ENCODE measurements at regions not wholly inside any gene's neighbourhood (a gene's known extent, or its start where the extent isn't known, plus 50 kb on each side); places are given as distances from the start of the nearest gene placed in this dataset.

DNA sequence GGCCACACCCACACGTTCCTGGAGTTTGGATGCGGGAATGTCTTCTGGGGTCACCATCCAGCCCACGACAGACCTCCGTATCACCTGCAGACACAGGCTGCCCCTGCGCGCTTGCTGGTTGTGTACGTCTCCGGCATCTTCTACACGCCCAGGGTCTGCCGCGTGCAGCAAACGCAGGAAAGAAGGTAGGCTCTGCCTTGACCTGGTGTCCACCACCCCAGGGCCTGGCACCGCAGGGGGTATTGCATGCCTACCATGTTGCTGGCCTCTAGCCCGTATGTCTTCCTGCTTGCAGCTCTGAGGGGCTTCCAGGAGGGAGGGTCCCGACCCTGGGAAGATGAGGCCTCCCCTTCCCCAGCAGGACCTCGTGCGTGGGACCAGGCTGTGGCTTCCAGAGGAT, 298.8 kb upstream of the IRX4 start:
- no peak overlapping the region for H3K27ac ChIP-seq (ENCODE audit: low read length)
- DNase-seq (no peak), ATAC-seq (no peak)
- intact Hi-C loops (cut with DNase I), result no loop called here
- H3K4me1 ChIP-seq (ENCODE audit: control insufficient read depth, insufficient read depth, low read length), result no peaks in the 10 kb centered on the region
- no peaks in the 10 kb centered on the region for H3K27me3 ChIP-seq (ENCODE audit: control insufficient read depth, insufficient read depth)
- WGBS, result 87% methylated on average over 17 of the region's 17 CpGs
- H3K4me3 ChIP-seq (ENCODE audit: low read length), result no peak overlapping the region
- no peaks in the 10 kb centered on the region for H3K9me3 ChIP-seq (ENCODE audit: control insufficient read depth, low read length)

DNA sequence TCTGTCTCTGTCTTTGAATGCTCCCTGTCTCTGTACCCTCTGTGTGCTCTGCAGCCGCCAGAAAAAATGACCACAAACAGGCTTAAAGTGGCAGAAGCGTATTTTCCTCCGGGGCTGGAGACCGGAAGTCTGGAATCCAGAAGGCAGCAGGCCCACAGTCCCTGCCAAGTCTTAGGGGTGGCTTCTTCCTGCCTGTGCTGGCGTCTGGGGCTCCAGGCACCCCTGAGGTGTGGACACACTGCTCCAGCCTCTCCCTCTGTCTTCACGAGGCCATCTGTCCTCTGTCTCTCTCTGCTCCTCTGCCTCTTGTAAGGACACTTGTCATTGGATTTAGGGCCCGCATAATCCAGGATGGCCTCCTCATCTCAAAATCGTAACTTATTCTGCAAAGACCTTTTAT, 298.4 kb upstream of the IRX4 start:
- no peak overlapping the region for H3K4me3 ChIP-seq (ENCODE audit: low read length)
- no peaks in the 10 kb centered on the region for H3K27me3 ChIP-seq (ENCODE audit: control insufficient read depth, insufficient read depth)
- H3K9me3 ChIP-seq (ENCODE audit: control insufficient read depth, low read length), result no peaks in the 10 kb centered on the region
- DNase-seq (no peak), ATAC-seq (peak in 1 of 2 donors; percentile 20)
- WGBS, result 41% methylated on average over 8 of the region's 8 CpGs
- H3K27ac ChIP-seq (ENCODE audit: low read length), result no peak overlapping the region
- intact Hi-C loops (cut with DNase I), result no loop called here
- no peaks in the 10 kb centered on the region for H3K4me1 ChIP-seq (ENCODE audit: control insufficient read depth, insufficient read depth, low read length)

- no peak for ATAC-seq
- DNase-seq, result no peak
- Histone ChIP-seq H3K27ac (ENCODE audit: low read length) (no peak overlapping the region), H3K27me3 (ENCODE audit: control insufficient read depth, insufficient read depth) (no peaks in the 10 kb centered on the region), H3K4me1 (ENCODE audit: control insufficient read depth, insufficient read depth, low read length) (no peaks in the 10 kb centered on the region), H3K9me3 (ENCODE audit: control insufficient read depth, low read length) (no peaks in the 10 kb centered on the region), H3K4me3 (ENCODE audit: low read length) (no peak overlapping the region)
- intact Hi-C loops (cut with DNase I), result no loop called here
- WGBS, result 86% methylated on average over 17 of the region's 17 CpGs
These were observed 297.7 kb upstream of the IRX4 start for GRCh38 chr5:2180456-2180855.

DNA sequence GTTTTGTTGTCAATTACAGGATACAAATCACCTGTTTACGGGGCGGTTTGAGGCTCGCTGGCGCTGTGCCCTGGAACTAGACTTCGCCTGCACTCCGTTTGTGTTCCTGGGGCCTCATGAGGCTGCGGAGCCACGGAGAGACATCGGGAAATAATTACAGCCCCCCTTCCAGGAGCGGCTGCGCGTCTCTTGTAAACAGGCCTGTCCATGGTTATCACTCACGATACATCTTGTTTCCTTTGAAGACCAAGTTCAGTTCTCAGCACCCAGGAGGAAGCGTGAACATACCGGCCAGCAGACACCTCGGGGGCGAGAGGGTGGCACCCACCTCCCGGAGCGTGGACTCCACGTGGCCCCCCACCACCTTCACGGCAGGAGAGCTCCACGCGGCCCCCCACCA, 297.1 kb upstream of the IRX4 start:
- Histone ChIP-seq H3K4me1 (ENCODE audit: control insufficient read depth, insufficient read depth, low read length) (no peaks in the 10 kb centered on the region), H3K27ac (ENCODE audit: low read length) (no peak overlapping the region), H3K9me3 (ENCODE audit: control insufficient read depth, low read length) (no peaks in the 10 kb centered on the region), H3K27me3 (ENCODE audit: control insufficient read depth, insufficient read depth) (no peaks in the 10 kb centered on the region), H3K4me3 (ENCODE audit: low read length) (no peak overlapping the region)
- DNase-seq (no peak), ATAC-seq (no peak)
- WGBS, result 85% methylated on average over 23 of the region's 23 CpGs
- intact Hi-C loops (cut with DNase I), result no loop called here

DNA sequence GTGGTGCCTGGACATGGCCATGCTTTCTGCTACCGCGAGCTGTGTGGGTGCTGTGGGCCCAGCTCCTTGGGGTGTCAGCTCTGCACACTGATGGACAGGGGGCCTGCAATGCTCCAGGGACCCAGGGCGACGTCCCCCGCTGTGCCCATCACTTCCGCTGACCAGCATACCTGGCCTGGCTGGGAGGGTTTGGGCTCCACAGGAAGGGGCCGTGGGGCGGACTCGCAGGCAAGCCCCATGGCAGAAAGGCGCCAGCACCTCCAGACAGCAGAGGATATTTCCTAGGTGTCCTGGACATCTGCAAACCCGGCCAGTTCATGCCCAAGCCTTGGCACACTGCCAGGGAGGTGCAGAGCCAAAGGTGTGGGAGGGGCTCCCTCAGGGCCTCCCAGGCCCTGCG, 295.8 kb upstream of the IRX4 start:
- H3K27ac ChIP-seq (ENCODE audit: low read length), result no peak overlapping the region

DNA sequence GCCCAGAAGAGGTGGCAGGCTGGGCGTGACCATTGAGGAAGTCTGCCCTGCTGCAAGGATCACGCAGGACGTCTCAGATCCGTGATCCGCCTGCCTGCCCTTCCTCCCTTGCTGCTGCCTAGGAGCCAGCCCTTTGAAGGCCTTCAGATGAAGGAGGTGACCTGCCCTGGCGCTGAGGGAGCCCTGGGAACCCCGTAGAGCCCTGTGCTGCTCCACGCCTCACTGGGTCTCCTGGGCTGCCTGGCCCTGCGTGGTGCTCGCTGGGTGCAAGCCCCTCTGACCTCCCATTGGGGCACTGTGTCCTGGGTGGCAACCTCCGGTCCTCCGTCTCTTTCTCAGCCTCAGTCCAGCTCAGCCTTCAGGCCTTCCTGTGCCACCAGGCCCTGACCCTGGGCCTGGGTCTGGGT, 295.3 kb upstream of the IRX4 start:
- intact Hi-C loops (cut with DNase I), result no loop called here
- Histone ChIP-seq H3K27me3 (ENCODE audit: control insufficient read depth, insufficient read depth) (no peaks in the 10 kb centered on the region), H3K4me3 (ENCODE audit: low read length) (no peak overlapping the region), H3K9me3 (ENCODE audit: control insufficient read depth, low read length) (no peaks in the 10 kb centered on the region), H3K27ac (ENCODE audit: low read length) (no peak overlapping the region), H3K4me1 (ENCODE audit: control insufficient read depth, insufficient read depth, low read length) (no peaks in the 10 kb centered on the region)
- ATAC-seq (no peak), DNase-seq (no peak)
- 84% methylated on average over 12 of the region's 12 CpGs for WGBS

More for the DNA sequence above, 295.8 kb upstream of the IRX4 start:
- intact Hi-C loops (cut with DNase I), result no loop called here
- WGBS, result 87% methylated on average over 12 of the region's 12 CpGs
- Histone ChIP-seq H3K9me3 (ENCODE audit: control insufficient read depth, low read length) (no peaks in the 10 kb centered on the region), H3K4me3 (ENCODE audit: low read length) (no peak overlapping the region), H3K27me3 (ENCODE audit: control insufficient read depth, insufficient read depth) (no peaks in the 10 kb centered on the region), H3K4me1 (ENCODE audit: control insufficient read depth, insufficient read depth, low read length) (no peaks in the 10 kb centered on the region)
- ATAC-seq (peak in 1 of 2 donors; percentile 8), DNase-seq (no peak)

DNA sequence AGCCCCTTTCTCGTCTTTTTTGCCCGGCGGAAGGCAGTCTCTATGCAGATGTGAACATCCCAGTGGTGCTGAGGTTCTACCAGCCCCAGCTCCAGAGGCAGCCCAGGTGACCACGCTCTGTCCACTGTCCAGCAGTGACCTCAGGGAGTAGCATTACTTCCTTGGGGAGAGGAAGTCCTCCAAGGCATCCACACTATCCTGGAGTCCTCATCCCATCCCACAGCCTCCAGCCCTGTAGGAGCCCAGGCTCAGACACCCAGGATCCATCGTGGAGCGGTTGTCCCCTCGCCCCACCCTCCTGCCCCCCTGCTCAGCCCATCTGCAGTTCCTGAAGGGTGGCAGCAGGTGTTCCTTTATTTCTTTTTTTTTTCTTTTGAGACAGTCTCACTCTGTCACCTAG, 294.5 kb upstream of the IRX4 start:
- no peak for ATAC-seq
- 88% methylated on average over 7 of the region's 7 CpGs for WGBS
- no peak for DNase-seq
- no peaks in the 10 kb centered on the region for H3K9me3 ChIP-seq (ENCODE audit: control insufficient read depth, low read length)
- H3K27ac ChIP-seq (ENCODE audit: low read length), result no peak overlapping the region
- no peak overlapping the region for H3K4me3 ChIP-seq (ENCODE audit: low read length)
- no peaks in the 10 kb centered on the region for H3K27me3 ChIP-seq (ENCODE audit: control insufficient read depth, insufficient read depth)
- intact Hi-C loops (cut with DNase I), result no loop called here
- H3K4me1 ChIP-seq (ENCODE audit: control insufficient read depth, insufficient read depth, low read length), result no peaks in the 10 kb centered on the region

DNA sequence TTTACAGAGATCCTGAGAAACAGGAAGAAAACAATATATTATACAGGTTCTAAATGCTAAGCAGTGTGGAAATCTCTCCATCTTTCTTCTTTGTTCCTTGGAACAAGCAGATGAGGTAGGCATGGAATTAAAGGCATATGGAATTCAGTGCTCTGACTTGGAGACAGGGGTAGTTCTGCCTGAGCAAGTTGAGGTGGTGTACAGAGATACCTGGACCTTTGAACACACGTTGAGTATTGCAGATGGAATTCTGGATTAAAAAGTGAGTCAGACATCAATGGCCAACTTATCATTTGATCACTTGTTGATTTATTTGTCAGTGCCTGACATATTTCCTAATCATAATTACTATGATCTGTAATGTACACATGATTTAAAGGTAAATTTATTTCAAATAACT, 293.9 kb upstream of the IRX4 start:
- ATAC-seq (no peak), DNase-seq (no peak)
- Histone ChIP-seq H3K4me1 (ENCODE audit: control insufficient read depth, insufficient read depth, low read length) (no peaks in the 10 kb centered on the region), H3K27me3 (ENCODE audit: control insufficient read depth, insufficient read depth) (no peaks in the 10 kb centered on the region), H3K4me3 (ENCODE audit: low read length) (no peak overlapping the region), H3K27ac (ENCODE audit: low read length) (no peak overlapping the region), H3K9me3 (ENCODE audit: control insufficient read depth, low read length) (no peaks in the 10 kb centered on the region)
- WGBS, result 34% methylated on average over 1 of the region's 1 CpG
- intact Hi-C loops (cut with DNase I), result no loop called here

DNA sequence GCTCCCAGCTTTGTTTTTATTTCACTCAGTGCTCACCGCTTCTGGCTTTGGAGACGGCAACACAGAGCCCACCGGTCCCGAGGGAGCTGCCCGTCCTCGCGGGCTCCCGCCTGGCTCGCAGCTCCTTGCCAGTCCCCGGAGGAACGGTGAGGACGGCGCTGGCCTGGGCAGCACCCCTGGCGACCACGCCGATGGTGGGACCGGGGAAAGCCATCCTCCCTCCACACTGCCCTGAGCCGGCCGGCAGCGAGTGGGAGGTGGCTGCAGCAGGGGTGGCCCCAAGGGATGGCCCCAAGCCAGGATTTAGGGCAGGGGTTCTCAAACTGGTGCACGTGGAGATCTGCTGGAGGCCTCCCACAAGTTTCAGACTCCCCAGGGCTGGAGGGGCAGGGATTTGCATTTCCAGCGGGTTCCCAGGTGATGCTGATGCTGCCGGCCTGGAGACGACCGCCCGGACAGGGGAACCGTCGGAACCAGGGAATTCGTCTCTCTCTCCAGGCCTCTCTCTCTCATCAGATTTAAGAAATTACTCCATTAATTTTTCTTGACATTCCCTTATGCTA, 293.2 kb upstream of the IRX4 start:
- no peak for DNase-seq
- intact Hi-C loops (cut with DNase I), result no loop called here
- Histone ChIP-seq H3K27me3 (ENCODE audit: control insufficient read depth, insufficient read depth) (no peaks in the 10 kb centered on the region), H3K27ac (ENCODE audit: low read length) (no peak overlapping the region), H3K9me3 (ENCODE audit: control insufficient read depth, low read length) (no peaks in the 10 kb centered on the region), H3K4me3 (ENCODE audit: low read length) (no peak overlapping the region), H3K4me1 (ENCODE audit: control insufficient read depth, insufficient read depth, low read length) (no peaks in the 10 kb centered on the region)
- ATAC-seq, result no peak
- 85% methylated on average over 29 of the region's 29 CpGs for WGBS

DNA sequence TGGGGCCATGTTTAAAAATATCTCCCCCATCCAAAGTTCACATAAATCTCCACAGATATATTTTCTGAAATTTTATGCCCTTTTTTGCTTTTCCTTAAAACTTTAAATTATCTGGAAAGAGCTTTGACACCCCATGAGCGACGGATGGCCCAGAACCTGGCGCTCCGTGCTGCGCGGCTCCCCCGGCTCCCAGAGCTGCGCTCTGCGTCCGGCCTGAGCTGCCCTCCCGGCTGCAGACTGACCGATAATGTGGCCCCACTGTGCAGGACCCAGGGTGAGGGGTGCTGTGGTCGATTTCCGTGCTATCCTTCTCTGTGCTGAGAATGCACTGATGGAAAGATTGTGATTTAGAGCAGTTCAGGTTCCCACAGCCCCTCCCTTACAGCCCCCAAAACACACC, 292.3 kb upstream of the IRX4 start:
- Histone ChIP-seq H3K27ac (ENCODE audit: low read length) (no peak overlapping the region), H3K4me3 (ENCODE audit: low read length) (no peak overlapping the region), H3K9me3 (ENCODE audit: control insufficient read depth, low read length) (no peaks in the 10 kb centered on the region), H3K27me3 (ENCODE audit: control insufficient read depth, insufficient read depth) (no peaks in the 10 kb centered on the region), H3K4me1 (ENCODE audit: control insufficient read depth, insufficient read depth, low read length) (no peaks in the 10 kb centered on the region)
- intact Hi-C loops (cut with DNase I), result no loop called here
- no peak for ATAC-seq
- no peak for DNase-seq
- WGBS, result 89% methylated on average over 14 of the region's 14 CpGs

- ATAC-seq (no peak), DNase-seq (no peak)
- Histone ChIP-seq H3K4me3 (ENCODE audit: low read length) (no peak overlapping the region), H3K27me3 (ENCODE audit: control insufficient read depth, insufficient read depth) (no peaks in the 10 kb centered on the region), H3K27ac (ENCODE audit: low read length) (no peak overlapping the region), H3K4me1 (ENCODE audit: control insufficient read depth, insufficient read depth, low read length) (no peaks in the 10 kb centered on the region), H3K9me3 (ENCODE audit: control insufficient read depth, low read length) (no peaks in the 10 kb centered on the region)
- intact Hi-C loops (cut with DNase I), result no loop called here
- WGBS, result 84% methylated on average over 10 of the region's 10 CpGs
These were observed 291.8 kb upstream of the IRX4 start for GRCh38 chr5:2174538-2174937.

- Histone ChIP-seq H3K9me3 (ENCODE audit: control insufficient read depth, low read length) (no peaks in the 10 kb centered on the region), H3K4me1 (ENCODE audit: control insufficient read depth, insufficient read depth, low read length) (no peaks in the 10 kb centered on the region), H3K27ac (ENCODE audit: low read length) (no peak overlapping the region), H3K4me3 (ENCODE audit: low read length) (no peak overlapping the region), H3K27me3 (ENCODE audit: control insufficient read depth, insufficient read depth) (no peaks in the 10 kb centered on the region)
- intact Hi-C loops (cut with DNase I), result no loop called here
- DNase-seq, result no peak
- no peak for ATAC-seq
- 24% methylated on average over 11 of the region's 11 CpGs for WGBS
These were observed 290.6 kb upstream of the IRX4 start for GRCh38 chr5:2173151-2173834.

Data from right cardiac atrium (tissue), 5 donors.